H1 (cell line): ENCODE measurements at regions not wholly inside any gene's neighbourhood (a gene's known extent, or its start where the extent isn't known, plus 50 kb on each side); places are given as distances from the start of the nearest gene placed in this dataset.

Experiments used
- EZH2 ChIP-seq: fragments of 200-600 bp; sonication (generic); IDR thresholded peaks from 2 replicates; pipeline ENCODE4 v1.7.1; 2012; ENCODE audit warnings: low read depth, mild to moderate bottlenecking, moderate library complexity, low read length, inconsistent platforms; ENCODE audit not compliant: severe bottlenecking
- JUND ChIP-seq: IDR thresholded peaks from 2 replicates; pipeline ENCODE4 v1.6.1; 2011; ENCODE audit warnings: mild to moderate bottlenecking, improper control_type of control experiment, low read length
- MAFK ChIP-seq: IDR thresholded peaks from 2 replicates; pipeline ENCODE4 v1.6.1; 2012; ENCODE audit warnings: low read depth, mild to moderate bottlenecking, improper control_type of control experiment, low read length
- TF ChIP-seq, protein P1 (sequence below), 3 experiments: IDR thresholded peaks; 1 replicate in 2 of 3; 2 replicates in 1 of 3; pipeline versions ENCODE4 v1.5.1 to v1.6.1; 2011; ENCODE audit warnings: low read length in 3 of 3, mild to moderate bottlenecking in 3 of 3, inconsistent platforms in 2 of 3, low read depth in 1 of 3, moderate library complexity in 1 of 3; ENCODE audit not compliant: insufficient read depth in 1 of 3; ENCODE audit errors: control extremely low read depth in 1 of 3

DNA sequence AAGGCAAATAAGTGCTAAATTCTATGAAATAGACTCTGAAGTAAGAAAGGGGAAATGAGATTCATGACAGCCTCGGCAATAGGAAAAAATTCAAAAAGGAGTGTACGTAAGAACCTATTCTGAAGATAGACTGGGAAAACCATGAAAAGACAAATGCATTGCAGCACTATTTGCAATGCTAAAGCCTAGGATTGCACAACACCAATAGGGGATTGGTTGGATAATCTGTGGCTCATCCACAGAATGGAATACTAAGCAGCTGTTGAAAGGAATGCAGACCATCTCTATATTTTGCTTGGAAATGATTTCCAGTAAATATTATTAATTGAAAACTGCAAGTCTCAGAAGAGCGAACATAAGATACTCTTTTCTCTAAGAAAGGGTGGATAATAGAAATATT, 91.7 kb upstream of the CLMP start:
- TF ChIP-seq, protein P1, sequence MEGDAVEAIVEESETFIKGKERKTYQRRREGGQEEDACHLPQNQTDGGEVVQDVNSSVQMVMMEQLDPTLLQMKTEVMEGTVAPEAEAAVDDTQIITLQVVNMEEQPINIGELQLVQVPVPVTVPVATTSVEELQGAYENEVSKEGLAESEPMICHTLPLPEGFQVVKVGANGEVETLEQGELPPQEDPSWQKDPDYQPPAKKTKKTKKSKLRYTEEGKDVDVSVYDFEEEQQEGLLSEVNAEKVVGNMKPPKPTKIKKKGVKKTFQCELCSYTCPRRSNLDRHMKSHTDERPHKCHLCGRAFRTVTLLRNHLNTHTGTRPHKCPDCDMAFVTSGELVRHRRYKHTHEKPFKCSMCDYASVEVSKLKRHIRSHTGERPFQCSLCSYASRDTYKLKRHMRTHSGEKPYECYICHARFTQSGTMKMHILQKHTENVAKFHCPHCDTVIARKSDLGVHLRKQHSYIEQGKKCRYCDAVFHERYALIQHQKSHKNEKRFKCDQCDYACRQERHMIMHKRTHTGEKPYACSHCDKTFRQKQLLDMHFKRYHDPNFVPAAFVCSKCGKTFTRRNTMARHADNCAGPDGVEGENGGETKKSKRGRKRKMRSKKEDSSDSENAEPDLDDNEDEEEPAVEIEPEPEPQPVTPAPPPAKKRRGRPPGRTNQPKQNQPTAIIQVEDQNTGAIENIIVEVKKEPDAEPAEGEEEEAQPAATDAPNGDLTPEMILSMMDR (IDR thresholded peaks at IDR 0.05; ENCODE audit: control extremely low read depth in 1 of 3, insufficient read depth in 1 of 3, low read depth in 1 of 3, low read length in 3 of 3): no peak
- TF ChIP-seq EZH2: no peak
- TF ChIP-seq JUND: no peak
- no peak for TF ChIP-seq MAFK
